MM.1S (cell line): ENCODE measurements at regions not wholly inside any gene's neighbourhood (a gene's known extent, or its start where the extent isn't known, plus 50 kb on each side); places are given as distances from the start of the nearest gene placed in this dataset.
A peak's percentile ranks its signal among the peaks of the same experiment; 100 is the strongest.

Experiments used
- DNase-seq: peaks from one replicate; pipeline ENCODE4 v3.0.0-alpha.2; 2015
- H2AFZ ChIP-seq: fragments of 300-600 bp; sonication (generic); 2 replicates; pipeline ENCODE4 v1.6.0; 2016; ENCODE audit warnings: antibody characterized with exemption, low read length
- H3F3A ChIP-seq: fragments of 300-600 bp; sonication (generic); 2 replicates; pipeline ENCODE4 v1.6.1; 2016; ENCODE audit warnings: mild to moderate bottlenecking, antibody characterized with exemption, low read length, moderate library complexity, mixed read lengths; ENCODE audit not compliant: insufficient read depth
- H3K27ac ChIP-seq: fragments of 300-600 bp; sonication (generic); 2 replicates; pipeline ENCODE4 v1.5.1; 2016; ENCODE audit warnings: mild to moderate bottlenecking, low read length
- H3K27me3 ChIP-seq: fragments of 300-600 bp; sonication (generic); replicated peaks from 2 replicates; pipeline ENCODE4 v1.6.0; 2016; ENCODE audit warnings: low read length; ENCODE audit not compliant: insufficient read depth
- H3K36me3 ChIP-seq: fragments of 300-600 bp; sonication (generic); replicated peaks from 2 replicates; pipeline ENCODE4 v1.6.1; 2016; ENCODE audit warnings: mild to moderate bottlenecking, low read length, mixed read lengths; ENCODE audit not compliant: insufficient read depth
- H3K4me1 ChIP-seq: fragments of 300-600 bp; sonication (generic); 2 replicates; pipeline ENCODE4 v1.6.1; 2016; ENCODE audit warnings: low read length, mixed read lengths
- H3K4me2 ChIP-seq: fragments of 300-600 bp; sonication (generic); 2 replicates; pipeline ENCODE4 v1.6.0; 2016; ENCODE audit warnings: low read depth, low read length
- H3K4me3 ChIP-seq: fragments of 300-600 bp; sonication (generic); 2 replicates; pipeline ENCODE4 v1.5.1; 2016; ENCODE audit warnings: low read length, mixed read lengths
- H3K79me2 ChIP-seq: fragments of 300-600 bp; sonication (generic); 2 replicates; pipeline ENCODE4 v1.6.1; 2016; ENCODE audit warnings: mixed run types, low read length, mixed read lengths
- H3K9ac ChIP-seq: fragments of 300-600 bp; sonication (generic); 2 replicates; pipeline ENCODE4 v1.6.1; 2016; ENCODE audit warnings: low read length, mixed read lengths
- H3K9me2 ChIP-seq: fragments of 300-600 bp; sonication (generic); replicated peaks from 2 replicates; pipeline ENCODE4 v1.6.1; 2016; ENCODE audit warnings: mild to moderate bottlenecking, low read length, mixed read lengths; ENCODE audit not compliant: insufficient read depth
- H3K9me3 ChIP-seq: fragments of 300-600 bp; sonication (generic); replicated peaks from 2 replicates; pipeline ENCODE4 v1.6.1; 2016; ENCODE audit warnings: mild to moderate bottlenecking, low read length, mixed read lengths; ENCODE audit not compliant: insufficient read depth
- H4K20me1 ChIP-seq: fragments of 300-600 bp; sonication (generic); 2 replicates; pipeline ENCODE4 v1.6.1; 2016; ENCODE audit warnings: mild to moderate bottlenecking, low read length, moderate library complexity, mixed read lengths; ENCODE audit not compliant: insufficient read depth
- EZH2 ChIP-seq: fragments of 300-600 bp; sonication (generic); optimal IDR thresholded peaks from 2 replicates; pipeline ENCODE3; 2017; ENCODE audit warnings: low read depth, mild to moderate bottlenecking, antibody characterized with exemption, low read length, mixed read lengths
- EZH2phosphoT487 ChIP-seq: fragments of 300-600 bp; sonication (generic); IDR thresholded peaks from 2 replicates; pipeline ENCODE4 v1.6.1; 2018; ENCODE audit warnings: antibody characterized with exemption, low read length
- TF ChIP-seq, protein P1 (sequence below): fragments of 300-600 bp; sonication (generic); IDR thresholded peaks from 2 replicates; pipeline ENCODE4 v1.5.1; 2016; ENCODE audit warnings: antibody characterized with exemption, low read length, mixed read lengths

- Histone ChIP-seq H3K4me3 (no peak overlapping the region), H3K27ac (no peak overlapping the region), H3F3A (no peaks in the 10 kb centered on the region), H4K20me1 (no peaks in the 10 kb centered on the region), H3K9ac (no peak overlapping the region), H3K79me2 (no peaks in the 10 kb centered on the region), H3K9me2 (no peaks in the 10 kb centered on the region), H3K27me3 (no peaks in the 10 kb centered on the region), H3K4me1 (no peaks in the 10 kb centered on the region), H2AFZ (no peak overlapping the region), H3K9me3 (no peaks in the 10 kb centered on the region), H3K4me2 (no peak overlapping the region), H3K36me3 (no peaks in the 10 kb centered on the region)
- DNase-seq = peak; percentile 10
- TF ChIP-seq EZH2 = no peak
- TF ChIP-seq EZH2phosphoT487 = no peak
- TF ChIP-seq, protein P1, sequence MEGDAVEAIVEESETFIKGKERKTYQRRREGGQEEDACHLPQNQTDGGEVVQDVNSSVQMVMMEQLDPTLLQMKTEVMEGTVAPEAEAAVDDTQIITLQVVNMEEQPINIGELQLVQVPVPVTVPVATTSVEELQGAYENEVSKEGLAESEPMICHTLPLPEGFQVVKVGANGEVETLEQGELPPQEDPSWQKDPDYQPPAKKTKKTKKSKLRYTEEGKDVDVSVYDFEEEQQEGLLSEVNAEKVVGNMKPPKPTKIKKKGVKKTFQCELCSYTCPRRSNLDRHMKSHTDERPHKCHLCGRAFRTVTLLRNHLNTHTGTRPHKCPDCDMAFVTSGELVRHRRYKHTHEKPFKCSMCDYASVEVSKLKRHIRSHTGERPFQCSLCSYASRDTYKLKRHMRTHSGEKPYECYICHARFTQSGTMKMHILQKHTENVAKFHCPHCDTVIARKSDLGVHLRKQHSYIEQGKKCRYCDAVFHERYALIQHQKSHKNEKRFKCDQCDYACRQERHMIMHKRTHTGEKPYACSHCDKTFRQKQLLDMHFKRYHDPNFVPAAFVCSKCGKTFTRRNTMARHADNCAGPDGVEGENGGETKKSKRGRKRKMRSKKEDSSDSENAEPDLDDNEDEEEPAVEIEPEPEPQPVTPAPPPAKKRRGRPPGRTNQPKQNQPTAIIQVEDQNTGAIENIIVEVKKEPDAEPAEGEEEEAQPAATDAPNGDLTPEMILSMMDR = no peak
Measured at GRCh38 chr1:56268519-56269140, 310.7 kb downstream of the PLPP3 start.

- no peak overlapping the region for H2AFZ ChIP-seq
- DNase-seq = no peak
Measured at GRCh38 chr1:56267611-56268010, 311.8 kb downstream of the PLPP3 start.

DNA sequence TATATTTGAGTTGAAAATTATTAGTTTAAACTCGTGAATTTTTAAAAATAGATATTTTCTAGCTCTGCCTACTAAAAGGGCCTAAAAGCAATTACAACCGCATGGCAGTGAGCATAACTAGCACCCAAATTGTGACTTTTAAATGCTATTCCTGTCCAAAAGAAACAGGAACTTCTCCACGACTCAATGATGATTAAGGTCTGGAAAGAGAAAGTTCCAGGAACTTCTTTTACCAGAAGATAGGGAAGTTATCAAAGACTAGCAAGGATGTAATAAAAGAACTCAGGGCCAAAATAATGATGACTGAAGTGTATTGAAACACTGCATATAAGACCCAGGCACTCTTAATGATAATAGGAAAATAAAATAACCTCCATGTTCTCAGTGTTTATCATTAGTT, 313.0 kb downstream of the PLPP3 start:
- no peak overlapping the region for H3K27ac ChIP-seq
- H3F3A ChIP-seq = no peaks in the 10 kb centered on the region
- no peaks in the 10 kb centered on the region for H3K36me3 ChIP-seq
- no peak for DNase-seq
- H2AFZ ChIP-seq = no peak overlapping the region
- H3K79me2 ChIP-seq = no peaks in the 10 kb centered on the region
- H3K4me2 ChIP-seq = no peak overlapping the region
- TF ChIP-seq EZH2phosphoT487 = no peak
- TF ChIP-seq, protein P1 = no peak
- no peak for TF ChIP-seq EZH2
- no peaks in the 10 kb centered on the region for H3K4me1 ChIP-seq
- no peaks in the 10 kb centered on the region for H3K27me3 ChIP-seq
- H3K9ac ChIP-seq = no peak overlapping the region
- no peak overlapping the region for H3K4me3 ChIP-seq
- no peaks in the 10 kb centered on the region for H3K9me2 ChIP-seq
- no peaks in the 10 kb centered on the region for H4K20me1 ChIP-seq
- H3K9me3 ChIP-seq = no peaks in the 10 kb centered on the region

More at GRCh38 chr1:56267611-56268010, 311.8 kb downstream of the PLPP3 start:
- H3K9ac ChIP-seq = no peak overlapping the region
- H3K27me3 ChIP-seq = no peaks in the 10 kb centered on the region
- H3K36me3 ChIP-seq = no peaks in the 10 kb centered on the region
- H3K4me1 ChIP-seq = no peaks in the 10 kb centered on the region
- H3F3A ChIP-seq = no peaks in the 10 kb centered on the region
- H3K4me3 ChIP-seq = no peak overlapping the region
- H3K9me2 ChIP-seq = no peaks in the 10 kb centered on the region
- no peak overlapping the region for H3K27ac ChIP-seq
- H3K79me2 ChIP-seq = no peaks in the 10 kb centered on the region
- H4K20me1 ChIP-seq = no peaks in the 10 kb centered on the region
- no peaks in the 10 kb centered on the region for H3K9me3 ChIP-seq
- H3K4me2 ChIP-seq = no peak overlapping the region
- TF ChIP-seq EZH2phosphoT487 = no peak
- no peak for TF ChIP-seq EZH2
- TF ChIP-seq, protein P1 = no peak
